Epithelial cell of esophagus (primary cell): ENCODE measurements at regions not wholly inside any gene's neighbourhood (a gene's known extent, or its start where the extent isn't known, plus 50 kb on each side); places are given as distances from the start of the nearest gene placed in this dataset.
"Not testable (repeated sequence)": the region's sequence is repeated elsewhere in the genome, so short reads cannot be mapped to it uniquely, and the experiment has no call there.

ENCODE experiments used
- DNase-seq: peaks from one replicate; pipeline ENCODE4 v3.0.0; 2010; ENCODE audit warnings: low read depth
- H3K4me3 ChIP-seq: 2 replicates; pipeline ENCODE4 v1.5.1; 2011; ENCODE audit warnings: mild to moderate bottlenecking, low read length, control low read depth
- TF ChIP-seq, protein P1 (sequence below): IDR thresholded peaks from 2 replicates; pipeline ENCODE4 v1.5.1; 2011; ENCODE audit warnings: low read depth, mild to moderate bottlenecking, low read length, control low read depth, inconsistent platforms; ENCODE audit not compliant: insufficient read depth; ENCODE audit errors: missing control alignments

- TF ChIP-seq, protein P1, sequence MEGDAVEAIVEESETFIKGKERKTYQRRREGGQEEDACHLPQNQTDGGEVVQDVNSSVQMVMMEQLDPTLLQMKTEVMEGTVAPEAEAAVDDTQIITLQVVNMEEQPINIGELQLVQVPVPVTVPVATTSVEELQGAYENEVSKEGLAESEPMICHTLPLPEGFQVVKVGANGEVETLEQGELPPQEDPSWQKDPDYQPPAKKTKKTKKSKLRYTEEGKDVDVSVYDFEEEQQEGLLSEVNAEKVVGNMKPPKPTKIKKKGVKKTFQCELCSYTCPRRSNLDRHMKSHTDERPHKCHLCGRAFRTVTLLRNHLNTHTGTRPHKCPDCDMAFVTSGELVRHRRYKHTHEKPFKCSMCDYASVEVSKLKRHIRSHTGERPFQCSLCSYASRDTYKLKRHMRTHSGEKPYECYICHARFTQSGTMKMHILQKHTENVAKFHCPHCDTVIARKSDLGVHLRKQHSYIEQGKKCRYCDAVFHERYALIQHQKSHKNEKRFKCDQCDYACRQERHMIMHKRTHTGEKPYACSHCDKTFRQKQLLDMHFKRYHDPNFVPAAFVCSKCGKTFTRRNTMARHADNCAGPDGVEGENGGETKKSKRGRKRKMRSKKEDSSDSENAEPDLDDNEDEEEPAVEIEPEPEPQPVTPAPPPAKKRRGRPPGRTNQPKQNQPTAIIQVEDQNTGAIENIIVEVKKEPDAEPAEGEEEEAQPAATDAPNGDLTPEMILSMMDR: no peak
- no peak for DNase-seq
Observed at GRCh38 chr5:62824936-62825335, 246.3 kb downstream of the LRRC70 start.

GRCh38 chr5:62817043-62817442 lies 238.4 kb downstream of the LRRC70 start:
- H3K4me3 ChIP-seq, DNase-seq: not testable (repeated sequence)

More at GRCh38 chr5:62824936-62825335, 246.3 kb downstream of the LRRC70 start:
- no peak overlapping the region for H3K4me3 ChIP-seq

DNA sequence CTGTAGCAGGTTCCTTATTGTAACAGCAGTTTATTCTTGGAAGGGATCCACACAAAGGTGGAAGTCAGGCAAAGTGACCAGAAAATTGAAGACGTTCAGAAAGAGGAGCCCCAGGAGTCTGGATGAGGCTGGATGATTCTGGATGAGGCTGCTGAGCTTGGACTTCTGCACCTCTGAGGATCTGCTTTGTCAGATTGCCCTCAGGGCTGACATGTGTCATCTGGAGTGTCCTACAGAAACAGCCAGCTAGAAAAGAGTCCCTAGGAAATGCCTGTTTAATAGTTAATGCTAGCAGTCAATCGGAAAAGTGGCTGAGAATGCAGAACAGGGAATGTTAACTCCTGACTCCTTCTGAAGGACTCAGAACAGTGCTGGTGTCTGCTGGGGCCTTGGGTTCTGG lies 236.4 kb downstream of the LRRC70 start:
- no peak overlapping the region for H3K4me3 ChIP-seq
- DNase-seq: no peak
- TF ChIP-seq, protein P1: no peak

DNA sequence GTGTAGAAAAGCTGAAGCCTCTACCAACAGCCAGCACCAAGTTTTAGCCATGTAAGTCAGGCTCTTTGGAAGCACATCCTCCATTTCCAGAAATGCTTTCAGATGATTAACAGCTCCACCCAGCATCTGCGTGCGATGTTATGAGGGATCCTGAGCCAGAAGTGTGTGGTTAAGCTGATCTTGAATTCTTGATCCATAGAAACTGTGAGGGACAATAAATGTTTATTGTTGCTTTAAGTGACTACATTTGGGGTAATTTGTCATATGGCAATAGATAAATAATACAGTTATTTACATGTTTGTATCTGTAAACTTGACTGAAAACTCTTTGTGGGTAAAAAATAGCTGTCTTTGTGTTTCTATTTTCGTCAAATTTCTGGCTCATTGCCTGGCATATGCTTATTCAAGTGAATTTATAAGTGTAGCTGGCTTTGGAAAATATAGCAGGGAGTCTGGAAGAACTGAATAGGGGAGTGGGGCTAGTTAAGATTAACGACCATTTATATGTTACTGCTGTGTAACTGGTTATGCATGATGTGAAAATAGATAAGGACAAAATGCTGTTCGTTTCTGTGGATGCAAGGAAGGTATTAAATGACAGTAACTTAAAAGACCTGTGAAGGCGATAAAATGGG lies 234.1 kb downstream of the LRRC70 start:
- TF ChIP-seq, protein P1: no peak
- no peak for DNase-seq
- no peak overlapping the region for H3K4me3 ChIP-seq

- DNase-seq, H3K4me3 ChIP-seq: not testable (repeated sequence)
Observed at GRCh38 chr5:62804819-62805218, 226.2 kb downstream of the LRRC70 start.

DNA sequence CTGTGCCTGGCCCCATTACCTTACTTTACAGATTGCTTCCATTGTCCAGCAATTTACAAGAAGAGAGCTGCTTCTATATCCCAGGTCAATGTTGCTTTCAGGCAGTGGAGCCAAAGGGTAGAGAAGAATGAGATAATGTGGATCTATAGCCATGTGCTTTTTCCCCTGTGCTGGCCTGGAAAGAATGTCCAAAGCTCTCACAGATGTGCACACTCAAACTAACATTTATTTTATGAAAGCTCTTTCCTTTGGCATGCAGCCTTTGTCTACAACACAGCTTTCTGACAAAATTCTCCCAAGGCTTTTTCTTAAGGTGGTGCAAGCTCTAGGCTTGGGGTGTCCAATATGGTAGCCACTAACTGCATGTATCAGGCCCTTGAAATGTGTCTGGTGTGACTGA lies 217.3 kb downstream of the LRRC70 start:
- no peak overlapping the region for H3K4me3 ChIP-seq
- TF ChIP-seq, protein P1: no peak
- DNase-seq: no peak

DNA sequence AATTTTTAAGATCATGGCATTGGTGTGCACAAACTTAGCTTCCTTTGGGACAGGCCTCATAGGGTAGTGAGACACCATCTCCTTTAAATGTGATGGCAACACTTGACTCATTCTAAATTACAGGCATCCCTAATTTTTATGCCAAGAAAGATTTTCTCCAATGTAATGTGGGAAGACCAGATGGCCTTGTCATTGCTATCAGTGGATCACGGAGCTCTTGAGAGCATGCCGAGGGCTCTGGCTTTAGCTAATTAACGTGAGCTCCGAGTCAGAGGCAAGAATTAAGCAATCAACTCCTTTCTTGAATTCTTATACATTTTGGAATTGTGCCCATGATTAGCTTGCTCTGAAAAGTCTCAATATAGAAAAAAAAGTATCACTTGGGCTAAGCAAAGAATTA lies 215.8 kb downstream of the LRRC70 start:
- no peak overlapping the region for H3K4me3 ChIP-seq
- TF ChIP-seq, protein P1: no peak
- DNase-seq: no peak

GRCh38 chr5:62791059-62791458 lies 212.4 kb downstream of the LRRC70 start:
- TF ChIP-seq, protein P1: peak; percentile 24
- no peak overlapping the region for H3K4me3 ChIP-seq
- DNase-seq: peak; percentile 12
